HG02571 (cell line): ENCODE measurements at regions not wholly inside any gene's neighbourhood (a gene's known extent, or its start where the extent isn't known, plus 50 kb on each side); places are given as distances from the start of the nearest gene placed in this dataset.
A peak's percentile ranks its signal among the peaks of the same experiment; 100 is the strongest.

Experiments used
- ATAC-seq: cut with Tn5 transposase; IDR thresholded peaks from one replicate; pipeline ENCODE4 v1.9.1; 2021; ENCODE audit warnings: mild to moderate bottlenecking, moderate library complexity; ENCODE audit not compliant: unreplicated experiment

DNA sequence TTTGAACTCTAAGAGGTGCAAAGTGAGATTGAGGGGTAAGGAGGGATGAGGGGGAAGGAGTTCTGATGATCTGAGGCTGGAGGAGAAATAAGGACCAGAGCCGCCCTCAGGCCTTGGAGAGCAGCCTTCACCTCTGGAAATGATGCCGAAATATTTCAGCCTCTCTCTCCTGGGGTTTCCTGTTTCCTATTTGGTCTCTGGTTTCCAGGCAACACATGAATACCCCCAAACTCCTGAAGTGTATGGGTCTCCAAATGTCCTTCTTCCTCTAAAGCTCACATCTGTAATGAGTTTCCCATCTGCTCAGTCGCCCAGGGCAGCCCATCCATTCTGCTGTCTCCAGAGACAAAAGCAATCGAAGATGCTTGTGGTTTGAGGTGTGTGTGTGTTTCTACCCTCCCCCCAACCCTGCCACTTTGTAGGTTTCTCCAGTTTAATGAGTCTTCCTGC is 52.0 kb upstream of the FAM20B start:
- ATAC-seq: peak; percentile 36
